Cerebellar nuclear complex (tissue), 1 donor: ENCODE measurements at regions not wholly inside any gene's neighbourhood (a gene's known extent, or its start where the extent isn't known, plus 50 kb on each side); places are given as distances from the start of the nearest gene placed in this dataset.
A peak's percentile ranks its signal among the peaks of the same experiment; 100 is the strongest.

Experiments
- DNase-seq, 2 experiments: peaks; one replicate each; lab custom pipeline; 2025; lab: John Stamatoyannopoulos, UW

DNA sequence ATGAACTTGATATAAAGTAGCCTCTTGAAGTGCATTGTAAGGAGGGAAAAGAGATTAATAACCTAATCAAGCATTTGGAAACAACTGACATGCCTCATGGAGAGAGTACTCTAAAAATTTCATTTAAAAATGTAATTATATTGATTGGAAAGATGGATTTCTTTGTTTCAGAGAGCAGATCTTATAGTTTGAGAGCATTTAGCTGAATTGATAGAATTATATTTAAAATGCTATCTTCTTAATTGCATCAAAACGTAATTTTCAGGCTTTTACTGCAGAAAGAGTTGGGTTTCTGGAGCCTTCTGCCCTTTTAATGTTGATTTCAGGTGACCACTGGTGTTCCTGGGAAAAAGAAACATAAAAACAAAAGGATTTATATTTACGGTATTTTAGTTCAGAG, 130.6 kb downstream of the EDN3 start:
- DNase-seq: no peak

DNA sequence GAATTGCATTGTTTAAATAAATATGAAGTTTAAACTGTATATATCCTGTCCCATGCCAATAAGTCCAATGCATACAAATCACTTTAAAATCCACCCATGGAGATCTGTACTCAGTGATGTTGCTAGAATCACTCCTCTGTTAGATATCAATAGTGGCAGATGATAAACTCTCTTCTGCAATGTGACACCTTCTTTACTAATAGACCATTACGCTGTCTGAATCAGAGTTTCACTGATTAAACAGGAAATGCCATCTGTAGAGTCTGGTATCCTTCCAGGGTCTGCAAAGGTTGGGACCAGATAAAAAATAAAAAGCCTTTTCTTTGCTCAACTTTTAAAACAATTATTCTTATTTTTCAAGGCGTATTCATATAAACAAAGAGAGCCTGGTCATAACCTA, 134.5 kb downstream of the EDN3 start:
- no peak for DNase-seq

GRCh38 chr20:59435518-59435917, 135.1 kb downstream of the EDN3 start:
- no peak for DNase-seq

DNA sequence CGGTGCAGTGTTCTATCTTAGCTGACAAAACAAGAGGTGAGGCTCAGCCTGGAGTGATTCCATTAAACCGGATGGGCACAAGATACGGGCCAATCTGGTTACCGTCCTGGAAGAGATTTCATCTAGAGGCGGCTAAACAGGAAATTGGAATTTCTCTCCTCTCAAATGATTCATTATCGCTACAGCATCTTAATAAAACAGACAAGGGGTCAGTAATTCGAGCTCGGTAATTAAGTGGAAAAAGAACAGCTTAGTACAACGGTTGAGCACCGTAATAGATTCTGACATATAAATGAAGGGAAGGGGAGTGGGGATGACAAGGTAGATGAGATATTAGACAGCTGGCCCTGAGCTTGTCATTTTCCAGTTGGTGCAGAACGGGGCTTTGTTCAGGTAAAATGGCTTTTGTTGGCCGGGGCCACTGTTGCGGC, 137.2 kb downstream of the EDN3 start:
- no peak for DNase-seq

- DNase-seq: no peak
Measured at GRCh38 chr20:59438201-59438600, 137.8 kb downstream of the EDN3 start.

DNA sequence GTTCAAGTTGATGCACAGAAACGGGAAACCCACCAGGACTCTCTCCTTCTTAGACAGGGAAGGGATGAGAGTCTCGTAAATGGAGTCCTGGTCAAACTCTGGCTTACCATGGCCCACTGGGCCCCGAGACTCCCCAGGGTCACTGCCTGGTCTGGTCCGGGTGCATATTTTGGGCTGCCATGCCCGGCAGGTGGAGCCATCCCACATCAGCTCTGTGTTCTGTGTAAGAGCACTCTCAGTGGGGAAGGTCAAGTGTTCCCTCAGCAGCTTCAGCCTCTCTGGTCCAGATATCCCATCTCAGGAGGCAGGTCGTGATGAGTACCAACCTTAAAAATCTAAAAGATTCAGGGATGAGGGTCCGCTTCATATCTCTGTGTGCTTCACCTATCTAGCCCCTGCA, 138.8 kb downstream of the EDN3 start:
- no peak for DNase-seq

DNA sequence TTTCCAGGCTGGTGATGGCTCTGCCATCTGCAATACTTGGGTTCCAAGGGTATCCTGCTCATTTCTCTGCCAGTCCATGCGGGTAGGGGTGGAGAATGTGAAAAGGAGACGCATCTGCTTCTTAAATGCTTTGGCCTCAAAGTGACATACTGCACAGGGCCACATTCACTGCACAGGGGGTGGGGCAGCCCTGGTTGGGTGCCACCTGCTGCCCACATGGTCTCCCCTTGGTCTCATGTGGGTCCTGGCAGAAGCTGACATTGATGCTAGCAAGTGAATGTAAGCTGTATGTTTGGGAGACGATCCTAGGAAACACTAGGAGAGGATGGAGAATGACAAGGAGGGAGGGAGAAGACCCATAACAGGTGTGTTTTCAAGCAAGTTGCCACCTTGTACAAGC, 140.9 kb downstream of the EDN3 start:
- DNase-seq: no peak

DNA sequence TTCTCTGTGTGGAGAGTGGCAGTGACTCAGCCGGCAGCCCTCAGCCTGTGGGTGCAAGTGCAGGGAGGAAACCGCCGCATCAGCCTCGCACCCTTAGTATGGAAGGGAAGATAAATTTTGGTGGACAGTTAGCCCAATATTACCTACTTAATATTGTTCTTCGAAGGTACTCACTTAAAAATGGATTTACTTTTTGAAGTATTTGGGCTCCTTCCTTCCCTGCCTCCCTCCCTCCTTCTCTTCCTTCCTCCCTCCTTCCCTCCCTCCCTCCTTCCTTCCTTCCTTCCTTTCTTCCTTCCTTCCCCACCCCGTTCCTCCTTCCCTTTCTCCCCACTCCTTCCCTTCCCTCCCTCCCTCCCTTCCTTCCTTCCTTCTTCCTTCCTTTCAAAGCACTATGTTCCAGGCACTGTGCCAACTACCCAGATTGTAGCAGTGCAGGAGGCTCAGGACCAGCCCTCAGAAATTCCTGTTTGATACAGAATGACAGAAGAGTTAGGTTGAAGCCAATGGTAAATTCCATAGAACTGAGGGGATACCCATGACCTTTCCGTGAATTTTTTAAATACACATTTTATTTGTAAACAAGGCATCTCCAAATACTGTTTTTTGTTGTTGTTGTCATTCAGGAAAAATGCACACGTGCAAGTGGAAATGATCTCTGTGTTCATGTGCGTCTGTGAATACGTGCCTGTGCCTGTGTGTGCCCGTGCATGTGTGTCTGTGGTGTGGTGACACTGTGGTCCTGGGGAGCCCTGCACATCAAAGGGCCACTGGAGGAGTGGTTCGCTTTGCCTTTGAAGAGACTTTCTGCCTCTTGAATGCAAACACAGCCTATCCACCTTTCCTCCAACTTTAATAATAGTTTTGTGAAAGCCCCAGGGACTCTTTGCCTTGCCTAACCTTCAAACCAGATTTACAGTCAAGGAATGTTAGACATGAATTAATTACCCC, 141.7 kb downstream of the EDN3 start:
- peak in 1 of 2 experiments; percentile 34 for DNase-seq

GRCh38 chr20:59443550-59443949, 143.1 kb downstream of the EDN3 start:
- DNase-seq: no peak

GRCh38 chr20:59446376-59446775, 146.0 kb downstream of the EDN3 start:
- DNase-seq: no peak

GRCh38 chr20:59448196-59448595, 147.8 kb downstream of the EDN3 start:
- no peak for DNase-seq

GRCh38 chr20:59448851-59449444, 148.5 kb downstream of the EDN3 start:
- DNase-seq: no peak

- no peak for DNase-seq
Measured at GRCh38 chr20:59451066-59451630, 150.7 kb downstream of the EDN3 start.

- DNase-seq: no peak
Measured at GRCh38 chr20:59451641-59452040, 151.2 kb downstream of the EDN3 start.

- DNase-seq: no peak
Measured at GRCh38 chr20:59452856-59453255, 151.5 kb upstream of the PHACTR3 start.

DNA sequence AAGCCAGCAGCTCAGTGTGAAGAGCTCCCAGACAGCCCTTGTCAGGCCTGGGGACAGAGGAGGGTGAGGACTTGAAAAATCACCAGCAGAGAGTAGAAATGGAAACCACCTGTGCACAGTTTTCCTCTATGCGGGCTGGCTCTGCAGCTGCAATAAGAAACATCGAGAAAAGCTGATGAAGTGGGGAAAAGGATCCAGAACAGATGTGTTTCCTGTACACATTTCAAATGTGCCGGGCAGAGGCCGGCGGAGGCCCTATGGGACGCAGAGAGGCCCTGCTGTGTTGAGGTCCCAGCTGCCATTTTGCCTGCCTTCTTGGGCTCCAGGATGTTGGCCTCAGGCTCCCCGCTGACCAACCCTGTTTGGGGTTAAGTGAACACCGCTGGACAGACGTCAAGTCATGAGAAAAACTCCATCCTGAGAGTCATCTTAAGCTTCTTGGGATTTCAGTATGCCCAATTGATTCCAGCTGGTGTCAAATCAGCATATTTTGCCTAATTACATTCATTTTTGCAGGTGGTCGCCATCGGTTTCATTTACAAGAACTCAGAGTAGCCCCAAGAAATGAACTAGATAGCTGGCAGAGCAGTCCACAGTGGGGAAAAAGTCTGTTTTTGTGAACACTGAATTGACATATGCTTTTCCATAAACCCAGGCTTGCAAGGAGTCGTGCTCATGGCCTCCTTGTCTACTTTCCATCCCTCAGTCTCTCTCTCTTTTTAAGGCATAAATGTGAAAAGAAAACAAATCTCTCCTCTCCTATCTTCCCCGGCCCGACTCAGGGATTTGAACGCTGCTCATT, 150.4 kb upstream of the PHACTR3 start:
- DNase-seq: no peak

- DNase-seq: peak in 1 of 2 experiments; percentile 63
Measured at GRCh38 chr20:59455402-59456341, 148.7 kb upstream of the PHACTR3 start.

GRCh38 chr20:59456342-59457279, 147.7 kb upstream of the PHACTR3 start:
- DNase-seq: no peak

DNA sequence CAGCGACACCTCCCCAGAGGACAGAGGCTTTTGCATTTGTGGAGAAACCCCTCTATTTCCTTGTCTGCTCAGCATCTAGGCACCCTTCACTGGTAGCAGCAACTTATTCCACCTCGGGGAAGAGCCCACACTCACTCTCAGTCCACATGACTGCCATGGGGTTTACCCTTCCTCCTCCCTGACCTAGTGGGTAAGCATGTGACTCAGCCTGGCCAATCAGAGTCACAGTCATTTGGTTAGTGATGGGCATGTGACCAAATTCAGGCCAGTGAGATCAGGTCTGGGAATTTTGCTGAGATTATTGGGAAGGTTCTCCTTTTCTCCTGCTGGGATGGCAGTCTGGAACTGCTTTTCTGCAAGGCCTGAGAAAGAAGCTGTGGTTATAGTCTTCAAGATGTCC, 145.7 kb upstream of the PHACTR3 start:
- no peak for DNase-seq

DNA sequence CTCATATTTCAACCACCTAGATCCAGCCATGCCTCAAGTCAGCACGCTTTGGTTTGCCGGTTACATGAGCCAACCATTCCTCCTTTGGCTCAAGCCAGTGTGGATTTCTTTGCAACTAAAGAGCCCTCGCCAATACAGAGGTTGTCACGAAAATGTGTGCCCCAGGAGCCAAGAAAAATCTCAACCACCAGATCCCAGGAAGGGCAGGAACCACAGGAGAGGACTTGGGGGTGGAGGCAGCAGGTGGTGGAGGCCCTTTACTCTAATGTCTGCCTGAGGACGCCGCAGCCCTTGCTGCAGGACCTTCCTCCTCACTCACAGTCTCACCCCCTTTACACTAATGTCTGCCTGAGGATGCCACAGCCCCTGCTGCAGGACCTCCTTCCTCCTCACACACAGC, 144.8 kb upstream of the PHACTR3 start:
- DNase-seq: no peak
